ENCODE measurements at regions not wholly inside any gene's neighbourhood (a gene's known extent, or its start where the extent isn't known, plus 50 kb on each side); places are given as distances from the start of the nearest gene placed in this dataset.

DNA sequence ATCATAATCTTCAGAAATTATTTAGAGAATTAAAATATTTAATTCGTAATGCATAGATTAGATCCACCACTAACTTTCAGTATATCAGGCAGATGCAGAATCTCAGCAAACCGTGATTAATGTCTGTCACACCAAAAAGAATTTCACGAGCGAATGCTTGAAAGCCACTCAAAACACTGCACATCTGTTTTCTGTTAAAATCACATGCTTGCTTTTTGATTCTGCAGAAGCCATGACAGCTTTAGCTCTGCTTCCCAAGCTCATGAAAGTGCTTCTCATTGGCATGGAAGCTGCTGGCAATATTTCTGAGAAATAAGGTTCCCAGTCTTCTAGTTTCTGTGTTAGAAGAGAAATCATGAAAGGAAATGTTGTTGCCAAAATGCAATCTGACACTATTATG is 837.8 kb upstream of the LRRN3 start:
- Histone ChIP-seq H3K27me3 (no peaks in the 10 kb centered on the region), H3K4me3 (no peak overlapping the region), H3K9me3 (no peaks in the 10 kb centered on the region), H3K4me1 (no peaks in the 10 kb centered on the region), H3K27ac (no peak overlapping the region), H3K36me3 (no peaks in the 10 kb centered on the region)
- ATAC-seq (no peak), DNase-seq (peak in 2 of 4 donors; percentile 83 to 89)
- TF ChIP-seq, protein P1, sequence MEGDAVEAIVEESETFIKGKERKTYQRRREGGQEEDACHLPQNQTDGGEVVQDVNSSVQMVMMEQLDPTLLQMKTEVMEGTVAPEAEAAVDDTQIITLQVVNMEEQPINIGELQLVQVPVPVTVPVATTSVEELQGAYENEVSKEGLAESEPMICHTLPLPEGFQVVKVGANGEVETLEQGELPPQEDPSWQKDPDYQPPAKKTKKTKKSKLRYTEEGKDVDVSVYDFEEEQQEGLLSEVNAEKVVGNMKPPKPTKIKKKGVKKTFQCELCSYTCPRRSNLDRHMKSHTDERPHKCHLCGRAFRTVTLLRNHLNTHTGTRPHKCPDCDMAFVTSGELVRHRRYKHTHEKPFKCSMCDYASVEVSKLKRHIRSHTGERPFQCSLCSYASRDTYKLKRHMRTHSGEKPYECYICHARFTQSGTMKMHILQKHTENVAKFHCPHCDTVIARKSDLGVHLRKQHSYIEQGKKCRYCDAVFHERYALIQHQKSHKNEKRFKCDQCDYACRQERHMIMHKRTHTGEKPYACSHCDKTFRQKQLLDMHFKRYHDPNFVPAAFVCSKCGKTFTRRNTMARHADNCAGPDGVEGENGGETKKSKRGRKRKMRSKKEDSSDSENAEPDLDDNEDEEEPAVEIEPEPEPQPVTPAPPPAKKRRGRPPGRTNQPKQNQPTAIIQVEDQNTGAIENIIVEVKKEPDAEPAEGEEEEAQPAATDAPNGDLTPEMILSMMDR (IDR thresholded peaks at IDR 0.05), result no peak
- intact Hi-C loops (cut with DNase I), result no loop called here

DNA sequence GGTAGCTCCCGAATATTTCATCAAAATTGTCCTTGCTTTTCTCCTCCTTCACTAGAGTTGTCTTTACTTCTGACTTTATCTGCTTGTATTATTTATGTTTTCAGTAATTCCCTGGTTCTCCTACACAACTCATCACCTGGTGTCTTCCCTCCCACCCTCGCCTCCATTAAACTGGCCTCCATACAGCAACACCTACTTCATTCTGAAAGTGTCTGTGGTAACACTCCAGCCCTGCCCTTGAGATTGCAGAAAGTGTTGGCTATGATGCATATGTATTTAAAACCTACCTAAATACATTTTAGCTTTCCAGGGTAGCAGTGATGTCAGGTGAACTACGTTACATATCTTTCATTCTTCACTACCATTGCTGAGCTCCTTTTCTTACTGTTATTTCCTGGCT is 833.3 kb upstream of the LRRN3 start:
- no peak overlapping the region for H3K4me3 ChIP-seq
- H3K27ac ChIP-seq, result no peak overlapping the region
- TF ChIP-seq, protein P1 (IDR thresholded peaks at IDR 0.05), result no peak
- no peak for DNase-seq
- no peaks in the 10 kb centered on the region for H3K27me3 ChIP-seq
- intact Hi-C loops (cut with DNase I), result no loop called here
- no peak for ATAC-seq
- H3K9me3 ChIP-seq, result no peaks in the 10 kb centered on the region
- no peaks in the 10 kb centered on the region for H3K36me3 ChIP-seq
- H3K4me1 ChIP-seq, result no peaks in the 10 kb centered on the region

DNA sequence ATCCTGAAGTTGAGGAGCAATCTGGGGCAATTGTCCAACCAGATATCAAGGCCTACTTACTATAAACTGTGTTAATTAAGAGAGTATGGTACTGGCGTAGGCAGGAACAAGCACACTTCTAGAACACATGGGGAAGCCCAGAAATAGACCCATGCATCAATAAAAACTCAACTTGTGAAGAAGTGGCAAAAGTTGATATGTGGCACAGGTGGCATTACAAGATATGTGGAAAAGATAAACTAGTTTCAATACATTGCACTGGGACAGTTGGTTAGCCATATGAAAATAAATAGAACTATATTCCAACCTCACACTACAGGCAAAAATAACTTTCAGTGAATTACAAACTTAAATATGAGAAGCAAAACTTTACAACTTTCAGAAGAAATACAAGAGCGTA is 828.7 kb upstream of the LRRN3 start:
- Histone ChIP-seq H3K27me3 (no peaks in the 10 kb centered on the region), H3K4me1 (no peaks in the 10 kb centered on the region), H3K27ac (no peak overlapping the region), H3K9me3 (no peaks in the 10 kb centered on the region), H3K4me3 (no peak overlapping the region), H3K36me3 (no peaks in the 10 kb centered on the region)
- intact Hi-C loops (cut with DNase I), result no loop called here
- ATAC-seq (no peak), DNase-seq (no peak)
- TF ChIP-seq, protein P1 (IDR thresholded peaks at IDR 0.05), result no peak

DNA sequence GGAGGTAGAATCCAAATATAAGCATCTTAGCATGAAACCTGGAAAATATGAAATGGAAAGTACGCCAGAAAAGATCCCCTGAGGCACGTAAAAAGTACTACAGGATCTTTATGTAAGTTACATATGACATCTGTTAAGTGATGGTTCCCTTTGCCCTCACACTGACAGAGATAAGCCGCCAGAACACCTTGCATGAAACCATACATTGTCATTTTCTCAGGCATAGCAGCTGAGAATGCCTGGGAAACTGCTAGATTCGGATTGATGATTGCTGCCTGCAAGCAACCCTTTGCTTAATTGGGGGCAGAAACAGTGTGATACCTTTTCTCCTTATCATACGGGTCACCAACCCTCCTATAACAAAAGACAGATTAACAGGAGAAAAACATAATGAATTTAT is 826.6 kb upstream of the LRRN3 start:
- ATAC-seq (no peak), DNase-seq (no peak)
- Histone ChIP-seq H3K9me3 (peaks cover 0 to 7% of the 10 kb centered on the region in 2 donors), H3K27ac (no peak overlapping the region), H3K36me3 (no peaks in the 10 kb centered on the region), H3K27me3 (no peaks in the 10 kb centered on the region), H3K4me1 (no peaks in the 10 kb centered on the region), H3K4me3 (no peak overlapping the region)
- intact Hi-C loops (cut with DNase I), result no loop called here
- TF ChIP-seq, protein P1 (IDR thresholded peaks at IDR 0.05), result no peak

DNA sequence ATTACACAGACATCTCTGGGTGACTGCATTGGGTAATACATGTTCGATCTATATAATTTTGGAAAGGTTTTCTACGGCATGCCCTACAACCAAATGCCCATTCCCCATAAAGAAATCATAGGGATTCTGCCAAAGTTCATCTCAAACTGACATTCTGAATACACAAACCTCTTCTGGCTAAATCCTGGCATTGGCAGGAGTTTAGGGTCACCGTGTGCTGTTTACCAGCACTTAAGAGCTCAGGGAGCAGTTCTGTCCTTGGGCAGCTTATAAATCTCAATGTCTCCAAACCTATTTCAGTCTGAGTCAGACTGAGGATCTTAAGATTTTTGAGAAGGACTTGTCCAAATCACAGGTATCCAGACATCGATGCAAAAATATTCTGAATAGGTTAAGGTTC is 809.6 kb upstream of the LRRN3 start:
- TF ChIP-seq, protein P1 (IDR thresholded peaks at IDR 0.05), result no peak
- Histone ChIP-seq H3K27me3 (no peaks in the 10 kb centered on the region), H3K9me3 (peaks cover 0 to 4% of the 10 kb centered on the region in 2 donors), H3K27ac (no peak overlapping the region), H3K4me3 (no peak overlapping the region), H3K4me1 (no peaks in the 10 kb centered on the region), H3K36me3 (no peaks in the 10 kb centered on the region)
- no peak for ATAC-seq
- intact Hi-C loops (cut with DNase I), result no loop called here
- no peak for DNase-seq
